RWPE1 (cell line): ENCODE measurements at regions not wholly inside any gene's neighbourhood (a gene's known extent, or its start where the extent isn't known, plus 50 kb on each side); places are given as distances from the start of the nearest gene placed in this dataset.
A peak's percentile ranks its signal among the peaks of the same experiment; 100 is the strongest.
"Not testable (repeated sequence)": the region's sequence is repeated elsewhere in the genome, so short reads cannot be mapped to it uniquely, and the experiment has no call there.

Source experiments
- CTCF ChIA-PET: fragments of 350-600 bp; sonication (Branson Sonifier 250); formaldehyde crosslinking; extraction: SDS; loops from one replicate; lab custom pipeline; 2021; lab: Yijun Ruan, JAX
- POLR2A ChIA-PET: fragments of 400-600 bp; formaldehyde crosslinking; extraction: SDS; loops from one replicate; lab custom pipeline; 2020; ENCODE audit warnings: antibody characterized with exemption; ENCODE audit not compliant: low non-redundant PET; lab: Yijun Ruan, JAX
- DNase-seq: peaks from one replicate; pipeline ENCODE4 v3.0.0; 2012; ENCODE audit warnings: low spot score
- H3K27ac ChIP-seq: fragments of 450-650 bp; 2 replicates; pipeline ENCODE4 v1.5.1; 2017
- TF ChIP-seq, protein P1 (sequence below): fragments of 450-650 bp; conservative IDR thresholded peaks from 2 replicates; pipeline ENCODE4 v1.5.1; 2017; ENCODE audit warnings: low read depth, mild to moderate bottlenecking

- no peak for DNase-seq
- ChIA-PET POLR2A (no interaction called here), CTCF (no interaction called here)
- TF ChIP-seq, protein P1, sequence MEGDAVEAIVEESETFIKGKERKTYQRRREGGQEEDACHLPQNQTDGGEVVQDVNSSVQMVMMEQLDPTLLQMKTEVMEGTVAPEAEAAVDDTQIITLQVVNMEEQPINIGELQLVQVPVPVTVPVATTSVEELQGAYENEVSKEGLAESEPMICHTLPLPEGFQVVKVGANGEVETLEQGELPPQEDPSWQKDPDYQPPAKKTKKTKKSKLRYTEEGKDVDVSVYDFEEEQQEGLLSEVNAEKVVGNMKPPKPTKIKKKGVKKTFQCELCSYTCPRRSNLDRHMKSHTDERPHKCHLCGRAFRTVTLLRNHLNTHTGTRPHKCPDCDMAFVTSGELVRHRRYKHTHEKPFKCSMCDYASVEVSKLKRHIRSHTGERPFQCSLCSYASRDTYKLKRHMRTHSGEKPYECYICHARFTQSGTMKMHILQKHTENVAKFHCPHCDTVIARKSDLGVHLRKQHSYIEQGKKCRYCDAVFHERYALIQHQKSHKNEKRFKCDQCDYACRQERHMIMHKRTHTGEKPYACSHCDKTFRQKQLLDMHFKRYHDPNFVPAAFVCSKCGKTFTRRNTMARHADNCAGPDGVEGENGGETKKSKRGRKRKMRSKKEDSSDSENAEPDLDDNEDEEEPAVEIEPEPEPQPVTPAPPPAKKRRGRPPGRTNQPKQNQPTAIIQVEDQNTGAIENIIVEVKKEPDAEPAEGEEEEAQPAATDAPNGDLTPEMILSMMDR, result no peak
- H3K27ac ChIP-seq, result no peak overlapping the region
Observed at GRCh38 chrX:150088042-150088441, 149.8 kb upstream of the EOLA2 start.

DNA sequence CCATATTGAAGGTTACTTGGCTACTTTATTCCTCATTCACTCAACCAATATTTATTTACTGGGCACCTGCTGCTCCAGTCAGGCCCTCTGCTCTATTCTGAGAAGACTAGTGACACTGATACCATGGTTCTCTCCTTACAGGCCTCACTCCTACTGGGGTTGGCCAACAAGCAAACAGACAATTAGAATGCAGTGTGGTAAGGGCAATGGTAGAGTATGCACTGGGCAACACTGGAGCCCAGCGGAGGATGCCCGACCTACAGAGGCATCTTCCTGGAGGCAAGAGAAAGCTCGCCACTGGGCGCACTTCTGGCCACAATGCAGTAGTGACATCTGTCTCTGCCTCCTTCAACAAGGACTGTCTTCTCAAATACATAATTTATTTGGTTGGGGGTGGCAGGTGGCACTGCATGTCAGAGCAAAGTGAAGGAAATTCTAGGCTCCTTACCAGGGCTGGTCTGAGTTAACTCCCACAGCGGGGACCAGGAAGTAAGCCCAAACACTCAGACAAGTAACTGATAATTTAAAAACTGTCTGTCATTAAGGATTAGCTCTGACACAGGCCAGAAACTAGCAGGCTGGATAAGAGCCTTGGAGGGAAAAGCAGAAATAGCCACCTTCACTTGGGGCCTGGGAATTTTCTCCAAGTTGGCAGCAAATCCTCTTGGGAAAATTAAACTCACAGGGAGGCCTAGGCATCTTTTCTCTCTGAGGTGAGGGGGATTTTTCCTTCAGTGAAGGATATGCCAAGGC is 150.7 kb upstream of the EOLA2 start:
- POLR2A ChIA-PET, result no interaction called here
- DNase-seq, result no peak
- TF ChIP-seq, protein P1, result no peak
- no peak overlapping the region for H3K27ac ChIP-seq
- CTCF ChIA-PET, result no interaction called here

GRCh38 chrX:150091300-150091699 is 153.0 kb upstream of the EOLA2 start:
- DNase-seq, H3K27ac ChIP-seq, CTCF ChIA-PET, POLR2A ChIA-PET: not testable (repeated sequence)

GRCh38 chrX:150092549-150092948 is 154.3 kb upstream of the EOLA2 start:
- DNase-seq, result no peak
- TF ChIP-seq, protein P1, result no peak
- ChIA-PET CTCF (no interaction called here), POLR2A (no interaction called here)
- H3K27ac ChIP-seq, result no peak overlapping the region

GRCh38 chrX:150094375-150094774 is 156.1 kb upstream of the EOLA2 start:
- no peak overlapping the region for H3K27ac ChIP-seq
- ChIA-PET CTCF (no interaction called here), POLR2A (no interaction called here)
- TF ChIP-seq, protein P1, result no peak
- no peak for DNase-seq

DNA sequence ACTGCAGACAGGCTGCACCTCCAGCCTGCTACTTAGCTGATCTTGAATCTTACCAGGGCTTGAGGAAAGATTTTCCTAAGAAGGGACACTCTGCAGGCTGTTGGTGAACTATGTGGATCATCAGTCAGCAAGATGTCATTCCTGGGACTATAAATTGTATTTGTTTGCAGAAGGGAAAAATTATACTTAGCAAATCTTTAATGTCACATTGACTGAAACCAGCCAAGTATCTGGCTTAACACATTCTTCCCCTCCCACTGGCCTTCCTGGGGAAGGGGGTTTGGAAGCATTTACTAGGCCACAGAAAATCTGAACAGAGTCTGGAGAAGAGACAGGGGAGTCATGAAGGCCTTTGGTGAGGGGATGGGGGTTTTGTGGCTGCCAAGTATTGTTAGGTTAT is 156.7 kb upstream of the EOLA2 start:
- peak; percentile 5 for DNase-seq
- CTCF ChIA-PET, result no interaction called here
- POLR2A ChIA-PET, result no interaction called here
- no peak overlapping the region for H3K27ac ChIP-seq
- TF ChIP-seq, protein P1, result no peak

GRCh38 chrX:150099316-150099715 is 161.0 kb upstream of the EOLA2 start:
- POLR2A ChIA-PET, result no interaction called here
- TF ChIP-seq, protein P1, result no peak

More at GRCh38 chrX:150099316-150099715, 161.0 kb upstream of the EOLA2 start:
- DNase-seq, result no peak
- no peak overlapping the region for H3K27ac ChIP-seq
- CTCF ChIA-PET, result no interaction called here
